KG1 (cell line): ENCODE measurements at regions not wholly inside any gene's neighbourhood (a gene's known extent, or its start where the extent isn't known, plus 50 kb on each side); places are given as distances from the start of the nearest gene placed in this dataset.

ENCODE experiments used
- DNase-seq: peaks from one replicate; lab custom pipeline; 2025; lab: John Stamatoyannopoulos, UW

DNA sequence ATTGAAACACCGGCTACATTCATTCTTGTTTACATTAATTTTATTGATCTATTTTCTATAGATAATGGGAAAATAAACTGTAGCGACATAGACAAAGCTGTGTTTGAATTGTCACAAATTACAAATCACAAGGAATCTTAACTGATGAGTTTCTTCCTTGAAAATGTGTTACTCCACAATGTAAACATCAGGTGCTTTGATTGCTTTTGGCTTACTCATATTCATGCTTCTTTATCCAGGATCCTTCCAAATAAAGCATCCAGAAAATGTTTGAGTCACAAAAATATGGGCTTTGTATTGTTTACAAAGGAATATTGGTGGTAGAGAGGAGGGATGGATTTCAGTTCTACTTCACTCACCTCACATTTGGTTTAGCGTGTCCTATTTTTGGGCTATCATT is 64.0 kb downstream of the BMP2 start:
- DNase-seq = no peak

DNA sequence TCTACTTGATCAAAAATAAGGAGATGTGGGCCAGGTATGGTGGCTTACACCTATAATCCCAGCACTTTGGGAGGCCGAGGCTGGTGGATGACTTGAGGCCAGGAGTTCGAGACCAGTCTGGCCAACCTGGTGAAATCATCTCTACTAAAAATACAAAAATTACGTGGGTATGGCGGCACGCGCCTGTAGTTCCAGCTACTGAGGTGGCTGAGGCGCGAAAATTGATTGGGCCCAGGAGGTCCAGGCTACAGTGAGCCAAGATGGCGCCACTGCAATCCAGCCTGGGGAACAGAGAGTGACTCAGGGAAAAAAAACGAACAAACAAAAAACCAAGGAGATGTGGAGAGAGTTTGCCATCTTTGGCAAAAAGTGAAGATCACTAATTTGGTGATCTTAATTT is 65.3 kb downstream of the BMP2 start:
- DNase-seq = no peak

DNA sequence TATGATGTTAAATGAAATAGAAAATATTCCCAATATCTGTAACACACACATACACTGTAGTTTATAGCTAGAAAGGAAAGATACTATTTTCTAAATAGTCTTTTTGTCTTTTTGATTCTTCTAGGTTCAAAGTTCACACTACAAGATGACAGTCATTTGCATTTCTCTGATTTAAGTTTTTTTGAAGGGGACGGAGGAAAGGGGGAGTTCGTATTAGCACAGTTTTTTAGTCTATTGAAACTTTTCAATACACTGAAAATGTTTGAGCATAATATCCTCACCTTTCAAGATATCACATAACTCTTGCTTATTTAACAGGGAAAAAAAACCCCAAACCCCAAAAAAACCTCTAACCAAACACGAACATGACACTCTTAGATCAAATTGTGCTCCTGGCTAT is 68.1 kb downstream of the BMP2 start:
- no peak for DNase-seq

DNA sequence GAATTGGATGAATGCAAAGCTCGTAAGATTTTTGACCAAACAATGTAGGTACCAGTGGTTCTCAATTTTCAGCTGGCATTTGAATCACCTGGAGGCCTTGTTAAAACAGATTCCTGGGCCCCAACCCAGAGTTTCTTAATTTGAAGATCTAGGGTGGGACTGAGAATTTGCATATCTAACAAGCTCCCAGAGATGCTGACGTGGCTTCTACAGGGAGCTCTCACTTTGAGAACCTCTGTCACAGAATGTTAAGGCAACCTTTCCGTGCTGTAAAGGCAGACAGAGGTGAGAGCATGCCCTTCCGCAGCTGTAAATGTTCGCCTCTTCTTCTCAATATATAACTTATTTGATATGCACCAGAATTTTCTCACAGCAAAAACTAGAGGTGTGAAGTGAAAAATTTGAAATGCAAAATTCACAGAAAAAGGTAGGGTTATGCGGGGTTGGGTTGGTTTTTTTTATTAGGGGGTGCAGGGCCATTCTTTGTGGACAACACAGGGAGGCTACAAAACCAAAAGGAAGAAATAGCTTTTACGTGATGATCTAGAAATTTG is 69.4 kb downstream of the BMP2 start:
- no peak for DNase-seq

DNA sequence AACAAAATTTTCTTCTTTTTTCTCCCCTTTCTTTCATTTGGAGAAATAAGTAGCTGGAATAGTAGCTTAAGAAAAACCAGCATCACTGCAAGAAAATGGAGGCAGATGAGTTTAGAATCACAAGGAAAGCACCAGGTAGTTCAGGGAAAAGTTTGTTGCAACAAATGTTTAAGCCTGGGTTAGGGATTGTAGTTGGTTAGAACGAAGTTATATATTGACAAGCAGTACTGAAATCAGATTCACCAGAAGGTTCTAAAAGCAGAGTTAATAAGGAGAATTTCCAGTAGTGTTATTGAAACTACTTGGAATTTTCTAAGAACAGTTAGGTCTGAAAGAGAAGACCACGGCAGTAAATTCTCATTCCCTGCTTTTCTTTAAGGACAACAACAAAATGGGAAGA is 70.2 kb downstream of the BMP2 start:
- DNase-seq = no peak

DNA sequence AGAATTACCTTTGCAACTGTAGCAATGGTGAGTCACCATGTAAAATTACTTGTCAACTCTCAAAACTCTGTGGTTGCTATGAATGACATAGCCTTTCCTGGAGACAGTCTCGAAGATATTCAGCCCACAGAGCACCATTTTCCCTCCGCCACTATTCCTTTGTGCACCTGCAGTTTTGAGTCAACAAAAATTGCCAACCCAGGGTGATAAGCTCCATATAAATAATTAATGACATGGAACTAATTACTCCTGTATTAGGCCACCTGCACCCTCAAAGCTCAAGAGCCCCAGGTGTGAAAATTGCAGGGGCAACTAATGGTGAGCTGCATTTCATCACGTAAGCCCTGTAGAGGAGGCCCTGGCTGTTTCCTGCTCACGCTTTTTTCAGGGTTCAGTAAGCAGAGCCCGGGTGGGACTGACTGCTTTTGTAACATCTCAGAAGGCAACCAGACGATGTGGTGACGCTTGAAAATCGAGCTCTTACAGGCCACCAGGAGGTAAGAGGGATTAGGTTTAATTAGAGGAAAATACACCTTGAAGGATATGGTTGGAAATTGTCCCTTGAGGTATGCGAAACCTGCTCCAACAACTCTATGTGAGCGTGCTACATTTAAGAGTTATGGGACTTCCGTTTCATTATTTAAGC is 70.8 kb downstream of the BMP2 start:
- no peak for DNase-seq

DNA sequence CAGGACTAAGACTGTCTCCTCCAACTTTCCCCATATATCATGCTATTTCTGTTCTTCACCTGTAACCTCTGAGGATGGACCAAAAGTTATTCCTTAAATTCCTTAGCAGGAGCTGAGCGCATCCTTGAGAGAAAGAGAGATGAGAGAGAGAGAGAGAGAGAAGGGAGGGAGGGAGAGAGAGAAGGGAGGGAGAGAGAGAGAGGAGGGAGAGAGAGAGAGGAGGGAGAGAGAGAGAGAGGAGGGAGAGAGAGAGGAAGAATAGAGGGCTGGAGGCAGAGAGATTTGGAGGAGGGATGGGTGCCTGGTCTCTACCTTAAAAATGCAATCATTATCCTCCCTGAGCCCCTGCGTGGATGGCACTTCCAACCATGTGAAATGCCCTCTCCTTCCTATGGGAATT is 73.6 kb downstream of the BMP2 start:
- no peak for DNase-seq

DNA sequence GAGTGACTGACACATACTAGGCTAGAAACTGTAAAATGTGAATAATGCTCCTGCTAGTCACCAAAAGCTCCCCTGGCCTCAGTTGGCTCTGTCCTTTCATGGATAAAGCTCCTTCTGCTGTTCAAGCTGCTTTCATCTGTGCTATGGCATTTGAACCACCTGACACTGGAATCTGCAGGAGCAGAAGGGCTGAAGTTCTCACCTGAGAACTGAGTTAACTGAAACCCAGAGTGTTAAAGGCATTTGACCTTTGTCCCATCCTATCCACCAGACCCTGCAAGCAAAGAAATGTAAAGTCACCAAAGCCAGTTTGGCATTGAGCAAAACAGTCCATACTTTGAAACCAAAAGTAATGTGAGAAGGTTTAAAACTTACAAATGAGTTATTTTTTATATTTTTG is 77.7 kb downstream of the BMP2 start:
- no peak for DNase-seq

DNA sequence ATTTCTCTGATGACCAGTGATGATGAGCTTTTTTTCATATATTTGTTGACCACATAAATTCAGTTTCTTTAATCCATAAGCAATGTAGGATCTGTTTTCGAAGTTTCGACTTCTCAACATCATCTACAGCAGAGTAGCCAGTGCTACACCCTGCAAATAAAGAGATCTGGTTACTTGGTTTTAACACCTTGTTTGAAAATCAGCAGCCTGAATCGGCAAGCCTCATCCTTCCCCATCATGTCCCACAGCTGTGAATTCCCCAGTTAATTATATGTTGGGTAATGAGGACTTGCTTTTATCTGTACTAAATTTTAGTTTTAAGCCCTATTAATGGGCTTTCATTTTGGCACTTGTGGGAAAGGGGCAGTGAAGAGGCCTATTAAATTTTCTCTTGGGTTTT is 80.6 kb downstream of the BMP2 start:
- no peak for DNase-seq

DNA sequence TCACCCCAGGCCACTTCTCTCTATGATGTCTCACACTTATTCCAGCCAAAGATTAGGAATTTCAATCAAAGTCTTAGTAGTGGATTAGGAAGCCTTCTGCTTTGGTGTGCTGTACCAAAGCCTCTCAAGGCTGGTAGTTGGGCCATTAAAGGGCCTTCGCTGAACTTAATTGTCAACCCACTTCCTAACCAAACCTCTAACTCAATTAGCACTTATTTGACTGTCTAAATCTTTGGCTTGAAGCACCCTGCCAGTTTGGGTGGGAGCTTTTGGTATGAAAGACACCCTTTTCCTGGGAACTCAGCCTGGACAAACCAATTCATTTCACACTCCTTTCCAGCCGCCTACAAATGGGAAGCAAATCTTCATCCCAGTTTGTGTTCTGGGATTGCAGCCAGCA is 81.5 kb downstream of the BMP2 start:
- DNase-seq = no peak

DNA sequence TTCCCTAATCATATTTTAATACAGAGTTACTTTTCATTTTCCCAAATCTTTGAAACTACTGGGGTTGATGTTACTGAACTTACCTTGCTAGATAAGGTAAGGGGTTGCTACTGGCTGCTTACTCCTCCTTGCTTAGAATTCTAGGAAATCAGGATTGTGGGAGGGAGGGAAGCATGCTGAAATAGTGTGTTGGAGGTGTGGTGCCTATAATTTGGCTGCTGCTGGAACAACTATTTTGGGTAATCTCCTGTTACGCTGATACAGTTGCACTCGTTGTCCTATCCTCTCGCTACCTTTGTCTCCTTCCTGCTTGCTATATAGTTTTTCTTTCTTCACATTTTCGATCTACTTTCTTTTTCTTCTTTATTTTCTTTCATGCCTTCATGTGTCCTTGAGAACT is 83.7 kb downstream of the BMP2 start:
- DNase-seq = no peak

DNA sequence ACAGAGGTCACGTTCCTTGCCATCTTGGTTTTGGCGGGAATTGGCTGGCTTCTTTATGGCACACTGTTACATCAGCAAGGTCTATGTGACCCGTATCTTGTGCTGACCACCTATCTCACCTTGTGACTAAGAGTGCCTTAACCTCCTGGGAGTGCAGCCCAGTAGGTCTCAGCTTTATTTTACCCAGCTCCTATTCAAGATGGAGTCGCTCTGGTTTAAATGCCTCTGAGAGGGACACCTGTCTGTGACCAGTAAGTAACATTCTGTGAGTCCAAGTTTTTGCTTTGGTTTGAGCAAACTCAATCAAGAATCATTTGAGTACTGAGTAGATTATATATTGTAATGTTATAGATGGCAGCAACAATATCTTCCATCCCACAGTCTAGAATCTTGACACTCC is 85.0 kb downstream of the BMP2 start:
- DNase-seq = no peak

DNA sequence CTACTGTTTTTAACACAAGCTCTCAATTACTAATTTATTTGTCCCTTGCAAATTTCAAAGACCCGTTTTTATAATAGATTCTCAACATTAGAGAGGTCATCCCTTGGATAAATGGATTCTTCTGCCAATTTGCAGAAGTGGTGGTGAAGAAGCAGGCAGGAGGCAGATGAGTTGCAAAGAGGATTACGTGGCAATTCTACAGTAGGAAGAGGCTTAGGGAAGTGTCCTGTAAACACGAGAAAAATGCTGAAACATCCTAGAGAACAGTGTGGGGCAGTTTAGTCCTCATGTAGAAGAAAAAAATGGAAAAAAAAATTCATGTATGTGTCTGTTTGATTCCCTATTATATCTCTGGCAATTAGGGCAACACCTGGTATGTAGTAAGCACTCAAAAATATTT is 87.6 kb downstream of the BMP2 start:
- no peak for DNase-seq

DNA sequence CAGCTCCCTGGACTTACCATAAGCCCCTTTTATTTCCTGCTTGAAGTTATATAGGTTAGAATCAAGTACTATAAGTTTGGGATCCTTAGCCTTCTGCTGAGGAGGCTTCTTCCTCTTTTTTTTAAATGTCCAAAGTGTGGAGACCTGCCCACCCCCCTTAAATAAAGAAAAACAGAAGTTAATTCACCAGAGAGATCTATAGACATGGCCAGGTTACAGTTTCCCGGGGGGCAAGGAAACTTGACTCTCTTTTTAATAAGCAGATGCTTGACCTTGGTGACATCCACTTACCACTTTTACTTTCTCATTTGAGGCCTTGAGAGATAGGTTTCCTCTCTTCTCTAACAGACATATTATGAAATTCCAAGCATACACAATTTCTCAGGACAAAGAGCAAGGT is 88.3 kb downstream of the BMP2 start:
- no peak for DNase-seq

DNA sequence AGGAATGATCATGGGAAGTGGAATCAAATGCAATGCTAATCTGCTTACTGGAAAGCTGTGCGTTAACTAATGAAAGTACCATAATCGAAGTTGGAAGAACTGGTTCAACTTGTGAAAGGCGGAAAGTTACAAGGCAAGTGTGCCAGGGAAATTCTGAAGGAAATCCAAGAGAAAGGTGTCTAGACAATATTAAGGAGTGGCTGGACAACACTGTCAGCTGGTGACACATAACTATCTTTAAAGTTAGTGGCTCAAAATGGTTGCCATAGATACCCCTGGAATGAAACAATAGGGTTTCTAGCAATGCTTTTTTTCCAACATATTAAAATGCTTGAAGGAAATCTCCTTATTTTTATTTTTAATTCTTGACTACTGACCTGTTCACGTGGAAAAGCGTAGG is 90.4 kb downstream of the BMP2 start:
- DNase-seq = no peak

DNA sequence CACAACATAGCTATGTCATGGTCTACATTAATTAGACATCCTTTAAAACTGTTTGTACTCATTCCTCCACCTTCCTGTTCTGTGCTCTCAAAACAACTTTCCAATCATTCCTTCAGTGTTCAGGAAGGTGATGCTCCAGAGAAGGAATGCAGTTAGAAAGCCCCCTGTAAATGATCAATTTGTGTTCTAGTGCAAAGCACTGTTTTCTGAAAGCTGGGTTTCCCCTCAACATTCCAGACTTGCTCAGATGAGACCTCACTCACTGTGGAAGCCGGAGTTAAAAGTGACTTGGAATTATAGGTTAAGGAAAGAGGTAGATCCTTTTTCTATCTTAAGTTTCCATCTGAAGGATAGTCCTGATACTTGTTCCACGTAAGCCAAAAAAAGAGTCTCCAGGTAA is 95.9 kb downstream of the BMP2 start:
- DNase-seq = no peak

DNA sequence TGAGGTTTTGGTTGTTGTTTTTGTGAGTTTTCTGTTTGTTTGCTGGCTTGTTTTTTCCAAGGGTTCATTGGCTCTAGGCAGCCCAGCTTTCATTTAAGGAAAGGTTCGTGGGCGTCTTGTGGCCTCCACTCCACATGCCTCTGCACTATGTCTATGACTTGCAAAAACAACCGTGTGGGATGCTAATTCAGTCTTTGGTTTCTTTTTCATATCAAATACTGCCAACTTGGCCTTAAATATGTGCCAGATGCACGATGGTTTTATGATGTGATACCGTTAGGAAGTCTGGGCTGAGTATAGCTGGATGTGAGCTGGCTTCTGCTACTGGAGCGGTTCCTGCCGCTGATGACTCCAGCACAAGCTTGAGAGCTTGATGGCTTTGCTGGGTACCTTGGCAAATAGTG is 96.3 kb downstream of the BMP2 start:
- no peak for DNase-seq

DNA sequence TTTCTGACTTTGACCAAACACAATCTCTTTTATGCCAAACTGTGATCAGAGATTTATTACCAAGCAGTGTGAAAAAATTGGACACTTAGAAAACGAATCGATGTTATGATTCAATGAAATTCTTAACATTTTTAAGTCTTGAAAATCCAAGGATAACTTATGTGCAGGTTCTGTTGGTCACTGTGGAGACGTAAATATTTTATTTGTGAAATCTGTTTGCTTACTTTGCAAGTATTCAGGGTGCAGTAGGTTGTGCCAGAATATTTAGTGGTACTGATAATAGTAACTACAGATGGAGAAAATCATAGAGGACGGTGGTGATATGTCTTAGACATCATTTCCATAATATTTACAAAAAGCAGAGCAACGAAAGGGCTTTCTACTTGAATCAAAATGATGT is 97.3 kb downstream of the BMP2 start:
- DNase-seq = no peak

DNA sequence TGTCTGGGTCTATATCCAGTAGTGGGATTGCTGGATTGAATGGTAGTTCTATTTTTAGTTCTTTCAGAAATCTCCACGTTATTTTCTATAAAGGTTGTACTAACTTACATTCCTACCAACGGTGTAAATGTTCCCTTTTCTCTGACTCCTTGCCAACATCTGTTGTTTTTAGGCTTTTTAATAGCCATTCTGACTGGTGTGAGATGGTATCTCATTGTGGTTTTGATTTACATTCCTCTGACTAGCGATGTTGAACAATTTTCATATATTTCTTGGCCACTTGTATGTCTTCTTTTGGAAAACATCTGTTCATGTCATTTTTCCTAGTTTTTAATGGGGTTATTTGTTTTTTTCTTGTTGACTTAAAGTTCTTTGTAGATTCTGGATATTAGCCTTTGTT is 99.3 kb downstream of the BMP2 start:
- no peak for DNase-seq

DNA sequence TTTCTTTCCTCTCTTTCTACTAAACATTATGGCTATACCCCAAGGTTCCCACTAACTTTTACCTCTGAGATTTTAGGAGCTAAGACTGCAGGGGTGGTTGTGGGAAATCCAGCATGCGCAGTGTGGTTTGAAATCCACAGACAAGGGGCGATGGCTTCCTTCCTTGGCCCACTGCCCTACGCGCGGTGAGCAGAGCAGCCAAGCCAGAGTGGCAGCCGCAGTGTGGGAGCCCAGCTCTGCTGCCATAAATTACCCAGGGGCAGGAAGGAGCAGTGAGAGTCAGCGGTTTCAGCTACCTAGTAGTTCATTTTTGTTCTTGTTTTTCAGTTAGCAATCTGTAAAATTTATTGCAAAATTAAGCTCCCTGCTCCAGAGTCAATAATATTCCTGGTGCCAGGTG is 101.4 kb downstream of the BMP2 start:
- peak; percentile 45 for DNase-seq

DNA sequence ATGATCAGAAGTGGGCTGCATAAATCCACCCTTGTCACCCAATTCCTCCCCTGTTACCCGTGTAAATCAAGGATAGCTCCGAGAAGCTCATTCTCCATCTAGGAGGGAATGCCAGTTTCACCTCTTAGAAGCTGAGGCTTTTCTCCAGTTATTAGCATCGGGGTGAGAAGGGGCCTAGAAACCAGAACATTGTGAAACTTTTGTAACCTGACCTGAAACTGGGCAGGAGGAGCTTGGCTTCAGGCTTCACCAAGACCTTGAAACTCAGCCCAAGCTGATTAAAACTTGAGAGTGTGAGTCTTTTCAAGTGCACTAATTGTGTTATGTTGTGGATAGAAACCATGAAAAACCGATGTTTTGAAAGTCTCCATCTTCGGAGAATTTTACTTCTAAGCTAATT is 103.1 kb downstream of the BMP2 start:
- DNase-seq = no peak

DNA sequence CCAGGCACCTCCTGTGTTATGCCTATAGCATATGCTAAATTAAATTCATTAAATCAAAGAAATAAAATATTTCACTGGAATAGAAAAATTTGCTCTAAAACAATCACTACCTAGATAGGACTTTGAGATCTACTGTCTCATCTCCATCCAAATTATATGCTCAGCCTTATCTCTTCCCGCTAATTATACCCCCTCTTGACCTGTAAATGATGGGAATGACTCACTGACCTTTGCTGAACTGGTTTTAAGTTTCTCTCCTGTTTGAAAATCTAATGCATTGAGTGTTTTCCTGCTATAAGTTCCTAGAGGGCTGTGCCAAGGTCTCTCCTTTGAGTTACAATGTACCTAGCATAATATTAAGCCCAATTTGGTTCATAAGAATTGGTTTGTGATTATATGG is 110.1 kb downstream of the BMP2 start:
- DNase-seq = no peak

DNA sequence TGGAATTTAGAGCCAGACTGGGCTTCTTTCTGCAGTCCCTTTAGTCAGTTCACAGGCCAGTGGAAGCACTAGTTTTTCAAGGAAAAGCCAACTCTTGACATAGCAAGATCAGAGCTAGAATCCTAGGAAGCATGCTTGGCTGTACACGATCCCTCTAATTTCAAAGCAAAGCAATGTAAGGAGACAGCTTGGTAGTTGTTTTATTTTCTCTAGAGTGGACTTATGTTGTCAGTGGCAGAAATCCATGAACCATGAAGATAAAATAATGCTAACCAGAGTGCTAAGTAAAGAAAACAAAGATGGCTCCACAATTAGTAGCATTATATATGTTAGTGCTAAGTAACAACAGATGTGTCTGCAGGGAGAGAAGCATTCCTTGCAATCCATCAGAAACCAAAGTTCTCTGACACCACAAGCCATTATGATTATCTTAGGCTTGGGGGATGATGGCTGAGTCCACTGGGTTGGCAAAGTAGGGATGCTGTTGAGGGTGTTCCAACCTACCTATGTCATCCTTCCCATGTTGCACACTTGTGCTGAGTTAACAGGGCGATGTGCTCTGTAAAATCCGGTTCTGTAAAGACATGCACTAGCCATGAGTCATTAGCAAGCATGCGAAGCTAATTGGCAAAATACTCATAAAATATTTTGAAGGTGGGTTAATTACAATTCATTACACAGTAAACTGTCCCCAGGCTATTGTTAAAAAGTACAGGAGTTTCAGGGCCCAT is 115.2 kb downstream of the BMP2 start:
- no peak for DNase-seq

DNA sequence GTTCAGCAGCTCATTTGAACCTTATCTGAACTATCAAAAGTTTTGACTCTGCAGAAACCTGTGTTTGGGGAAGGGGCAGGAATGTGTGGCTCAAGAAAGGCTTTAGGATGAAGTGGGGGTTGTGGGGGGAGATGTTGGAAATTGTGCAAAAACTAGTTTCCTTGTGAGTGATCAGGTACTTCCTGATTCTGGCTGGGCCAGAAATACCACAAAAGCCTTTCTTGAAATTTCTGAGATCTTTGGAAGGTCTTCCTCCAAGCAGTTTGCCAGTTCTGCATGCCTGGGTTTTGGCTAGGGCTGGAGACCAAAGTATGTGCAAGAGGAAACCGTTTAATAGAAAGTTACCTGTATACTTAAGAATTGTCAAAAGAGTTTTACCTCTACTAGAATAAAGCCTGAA is 116.6 kb downstream of the BMP2 start:
- no peak for DNase-seq
